ENCODE measurements at regions not wholly inside any gene's neighbourhood (a gene's known extent, or its start where the extent isn't known, plus 50 kb on each side); places are given as distances from the start of the nearest gene placed in this dataset.

DNA sequence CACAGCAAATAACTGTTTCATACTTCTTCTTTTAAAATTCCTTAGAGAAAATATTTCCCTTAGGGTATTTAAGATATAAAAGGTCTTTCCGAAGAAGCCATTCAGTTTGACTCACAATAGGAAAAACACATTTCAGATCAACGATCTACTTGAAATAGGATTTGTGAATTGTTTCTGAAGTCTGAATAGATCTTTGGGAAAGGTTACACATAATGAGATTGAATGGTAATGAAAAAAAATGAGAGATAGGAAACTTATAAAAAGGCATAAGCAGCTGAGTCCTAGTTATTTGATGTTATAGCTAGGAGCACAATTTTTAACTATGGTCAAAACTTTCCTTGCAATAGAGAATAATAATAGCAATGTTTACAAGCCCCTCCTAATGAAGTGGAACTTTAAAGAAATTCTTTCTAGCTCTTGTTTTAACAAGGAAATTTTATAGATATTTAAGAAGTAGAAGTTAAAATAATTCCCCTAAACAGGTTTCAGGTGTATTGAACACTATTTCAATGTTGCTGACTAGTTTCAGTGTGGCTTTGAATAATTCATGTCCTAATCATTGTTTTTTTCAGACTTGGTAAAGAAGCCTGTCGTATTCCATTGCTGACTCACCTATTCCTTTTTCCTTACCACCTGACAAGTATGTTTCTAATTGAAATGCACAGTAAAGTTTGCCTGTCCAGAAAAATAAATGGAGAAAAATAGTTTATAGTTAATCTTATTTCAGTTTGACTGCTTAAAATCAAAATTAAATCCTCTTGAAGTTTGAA is 89.1 kb downstream of the PCDH18 start:
- no peak for TF ChIP-seq POLR2AphosphoS5 (IDR thresholded peaks at IDR 0.05; ENCODE audit: low read depth, low read length)
- no peak for TF ChIP-seq PAX5 (IDR thresholded peaks at IDR 0.05; ENCODE audit: insufficient read depth, low read length, severe bottlenecking)
- no peak for TF ChIP-seq TAF1 (IDR thresholded peaks at IDR 0.05; ENCODE audit: low read depth, low read length)
- TF ChIP-seq POU2F2 (IDR thresholded peaks at IDR 0.05; ENCODE audit: low read depth, low read length): no peak
- no peak for TF ChIP-seq SPI1 (IDR thresholded peaks at IDR 0.05; ENCODE audit: low read depth, low read length)
- TF ChIP-seq POLR2A (IDR thresholded peaks at IDR 0.05; ENCODE audit: low read depth, low read length): no peak
- no peak for DNase-seq (ENCODE audit: insufficient read length, low spot score)
- no peak for FAIRE-seq

- no peak for TF ChIP-seq POLR2A (IDR thresholded peaks at IDR 0.05; ENCODE audit: low read depth, low read length)
- TF ChIP-seq POLR2AphosphoS5 (IDR thresholded peaks at IDR 0.05; ENCODE audit: low read depth, low read length): no peak
- TF ChIP-seq SPI1 (IDR thresholded peaks at IDR 0.05; ENCODE audit: low read depth, low read length): no peak
- TF ChIP-seq PAX5 (IDR thresholded peaks at IDR 0.05; ENCODE audit: insufficient read depth, low read length, severe bottlenecking): no peak
- TF ChIP-seq TAF1 (IDR thresholded peaks at IDR 0.05; ENCODE audit: low read depth, low read length): no peak
- TF ChIP-seq POU2F2 (IDR thresholded peaks at IDR 0.05; ENCODE audit: low read depth, low read length): no peak
- FAIRE-seq: no peak
Measured at GRCh38 chr4:137432446-137433311, 99.6 kb downstream of the PCDH18 start.

GRCh38 chr4:137430171-137430570 is 102.1 kb downstream of the PCDH18 start:
- DNase-seq (ENCODE audit: insufficient read length, low spot score) (no peak), FAIRE-seq (no peak)
- TF ChIP-seq POU2F2 (IDR thresholded peaks at IDR 0.05; ENCODE audit: low read depth, low read length) (no peak), SPI1 (IDR thresholded peaks at IDR 0.05; ENCODE audit: low read depth, low read length) (no peak), TAF1 (IDR thresholded peaks at IDR 0.05; ENCODE audit: low read depth, low read length) (no peak), PAX5 (IDR thresholded peaks at IDR 0.05; ENCODE audit: insufficient read depth, low read length, severe bottlenecking) (no peak), POLR2A (IDR thresholded peaks at IDR 0.05; ENCODE audit: low read depth, low read length) (no peak), POLR2AphosphoS5 (IDR thresholded peaks at IDR 0.05; ENCODE audit: low read depth, low read length) (no peak)

More at GRCh38 chr4:137432446-137433311, 99.6 kb downstream of the PCDH18 start:
- no peak for DNase-seq (ENCODE audit: insufficient read length, low spot score)

DNA sequence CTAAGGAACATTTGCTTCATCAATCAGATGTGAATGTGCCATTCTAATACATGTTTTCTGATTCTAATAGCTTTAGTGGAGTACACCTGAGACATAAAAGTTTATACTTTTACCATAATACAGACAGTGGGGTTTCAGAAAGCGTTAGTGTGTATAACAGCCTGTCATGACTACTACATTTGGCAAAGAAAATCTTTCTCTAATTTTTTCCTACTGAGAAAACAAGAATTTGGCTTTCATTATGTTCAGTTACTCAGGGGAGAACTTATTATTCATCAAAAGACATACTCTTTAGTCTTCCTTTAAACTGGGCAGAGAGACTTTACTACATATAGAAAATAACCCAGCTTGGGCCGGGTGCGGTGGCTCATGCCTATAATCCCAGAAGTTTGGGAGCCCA is 104.9 kb downstream of the PCDH18 start:
- TF ChIP-seq SPI1 (IDR thresholded peaks at IDR 0.05; ENCODE audit: low read depth, low read length) (no peak), TAF1 (IDR thresholded peaks at IDR 0.05; ENCODE audit: low read depth, low read length) (no peak), POLR2AphosphoS5 (IDR thresholded peaks at IDR 0.05; ENCODE audit: low read depth, low read length) (no peak)
- DNase-seq (ENCODE audit: insufficient read length, low spot score): no peak
- FAIRE-seq: no peak

- DNase-seq (ENCODE audit: insufficient read length, low spot score) (no peak), FAIRE-seq (no peak)
- TF ChIP-seq TAF1 (IDR thresholded peaks at IDR 0.05; ENCODE audit: low read depth, low read length): no peak
- no peak for TF ChIP-seq POLR2A (IDR thresholded peaks at IDR 0.05; ENCODE audit: low read depth, low read length)
- no peak for TF ChIP-seq SPI1 (IDR thresholded peaks at IDR 0.05; ENCODE audit: low read depth, low read length)
- TF ChIP-seq POU2F2 (IDR thresholded peaks at IDR 0.05; ENCODE audit: low read depth, low read length): no peak
- no peak for TF ChIP-seq POLR2AphosphoS5 (IDR thresholded peaks at IDR 0.05; ENCODE audit: low read depth, low read length)
Measured at GRCh38 chr4:137425281-137425680, 107.0 kb downstream of the PCDH18 start.

GRCh38 chr4:137422666-137423065 is 109.6 kb downstream of the PCDH18 start:
- FAIRE-seq (no peak), DNase-seq (ENCODE audit: insufficient read length, low spot score) (no peak)
- TF ChIP-seq POLR2AphosphoS5 (IDR thresholded peaks at IDR 0.05; ENCODE audit: low read depth, low read length) (no peak), POLR2A (IDR thresholded peaks at IDR 0.05; ENCODE audit: low read depth, low read length) (no peak), TAF1 (IDR thresholded peaks at IDR 0.05; ENCODE audit: low read depth, low read length) (no peak), PAX5 (IDR thresholded peaks at IDR 0.05; ENCODE audit: insufficient read depth, low read length, severe bottlenecking) (no peak), POU2F2 (IDR thresholded peaks at IDR 0.05; ENCODE audit: low read depth, low read length) (no peak), SPI1 (IDR thresholded peaks at IDR 0.05; ENCODE audit: low read depth, low read length) (no peak)

- FAIRE-seq: no peak
- DNase-seq (ENCODE audit: insufficient read length, low spot score): no peak
- TF ChIP-seq TAF1 (IDR thresholded peaks at IDR 0.05; ENCODE audit: low read depth, low read length) (no peak), SPI1 (IDR thresholded peaks at IDR 0.05; ENCODE audit: low read depth, low read length) (no peak), PAX5 (IDR thresholded peaks at IDR 0.05; ENCODE audit: insufficient read depth, low read length, severe bottlenecking) (no peak), POU2F2 (IDR thresholded peaks at IDR 0.05; ENCODE audit: low read depth, low read length) (no peak), POLR2A (IDR thresholded peaks at IDR 0.05; ENCODE audit: low read depth, low read length) (no peak), POLR2AphosphoS5 (IDR thresholded peaks at IDR 0.05; ENCODE audit: low read depth, low read length) (no peak)
Measured at GRCh38 chr4:137421796-137422195, 110.5 kb downstream of the PCDH18 start.

DNA sequence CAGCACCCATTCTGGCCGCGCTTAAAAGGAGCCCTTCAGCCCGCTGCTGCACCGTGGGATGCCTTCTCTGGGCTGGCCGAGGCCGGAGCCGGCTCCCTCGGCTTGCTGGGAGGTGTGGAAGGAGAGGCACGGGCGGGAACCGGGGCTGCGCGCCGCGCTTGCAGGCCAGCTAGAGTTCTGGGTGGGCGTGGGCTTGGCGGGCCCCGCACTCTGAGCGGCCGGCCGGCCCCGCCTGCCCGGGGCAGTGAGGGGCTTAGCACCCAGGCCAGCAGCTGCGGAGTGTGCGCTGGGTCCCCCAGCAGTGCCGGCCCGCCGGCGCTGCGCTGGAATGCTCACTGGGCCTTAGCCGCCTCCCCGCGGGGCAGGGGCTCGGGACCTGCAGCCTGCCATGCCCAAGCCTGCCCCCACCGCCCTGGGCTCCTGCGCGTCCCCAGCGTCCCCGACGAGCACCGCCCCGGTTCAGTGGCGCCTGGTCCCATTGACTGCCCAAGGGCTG is 111.3 kb downstream of the PCDH18 start:
- FAIRE-seq (no peak), DNase-seq (ENCODE audit: insufficient read length, low spot score) (no peak)
- TF ChIP-seq POU2F2 (IDR thresholded peaks at IDR 0.05; ENCODE audit: low read depth, low read length) (no peak), PAX5 (IDR thresholded peaks at IDR 0.05; ENCODE audit: insufficient read depth, low read length, severe bottlenecking) (no peak), POLR2AphosphoS5 (IDR thresholded peaks at IDR 0.05; ENCODE audit: low read depth, low read length) (no peak), TAF1 (IDR thresholded peaks at IDR 0.05; ENCODE audit: low read depth, low read length) (no peak), POLR2A (IDR thresholded peaks at IDR 0.05; ENCODE audit: low read depth, low read length) (no peak), SPI1 (IDR thresholded peaks at IDR 0.05; ENCODE audit: low read depth, low read length) (no peak)

DNA sequence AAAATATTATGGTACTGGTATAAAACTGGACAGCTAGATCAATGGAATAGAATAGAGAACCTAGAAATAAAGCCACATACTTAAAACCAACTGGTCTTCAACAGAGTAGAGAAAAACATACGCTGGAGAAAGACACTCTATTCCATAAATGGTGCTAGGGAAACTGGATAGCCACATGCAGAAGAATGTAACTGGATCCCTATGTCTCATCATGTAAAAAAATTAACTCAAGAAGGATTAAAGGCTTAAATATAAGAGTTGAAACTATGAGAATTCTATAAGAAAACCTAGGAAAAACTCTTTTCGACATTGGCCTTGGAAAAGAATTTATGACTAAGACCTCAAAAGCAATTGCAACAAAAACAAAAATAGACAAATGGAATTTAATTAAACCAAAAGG is 114.6 kb downstream of the PCDH18 start:
- no peak for TF ChIP-seq TAF1 (IDR thresholded peaks at IDR 0.05; ENCODE audit: low read depth, low read length)
- no peak for TF ChIP-seq POU2F2 (IDR thresholded peaks at IDR 0.05; ENCODE audit: low read depth, low read length)
- no peak for TF ChIP-seq POLR2A (IDR thresholded peaks at IDR 0.05; ENCODE audit: low read depth, low read length)
- no peak for TF ChIP-seq POLR2AphosphoS5 (IDR thresholded peaks at IDR 0.05; ENCODE audit: low read depth, low read length)
- TF ChIP-seq PAX5 (IDR thresholded peaks at IDR 0.05; ENCODE audit: insufficient read depth, low read length, severe bottlenecking): no peak
- DNase-seq (ENCODE audit: insufficient read length, low spot score) (no peak), FAIRE-seq (no peak)
